OCI-M2 (cell line): ENCODE measurements at regions not wholly inside any gene's neighbourhood (a gene's known extent, or its start where the extent isn't known, plus 50 kb on each side); places are given as distances from the start of the nearest gene placed in this dataset.

Experiments used
- DNase-seq: peaks from one replicate; lab custom pipeline; 2025; ENCODE audit not compliant: unreplicated experiment; lab: John Stamatoyannopoulos, UW

GRCh38 chr18:78681934-78682333, 297.7 kb upstream of the SALL3 start:
- DNase-seq: no peak

GRCh38 chr18:78682716-78683115, 296.9 kb upstream of the SALL3 start:
- no peak for DNase-seq

GRCh38 chr18:78683191-78684010, 296.2 kb upstream of the SALL3 start:
- no peak for DNase-seq

GRCh38 chr18:78685250-78685979, 294.2 kb upstream of the SALL3 start:
- no peak for DNase-seq

GRCh38 chr18:78685980-78686530, 293.6 kb upstream of the SALL3 start:
- no peak for DNase-seq

GRCh38 chr18:78686976-78687685, 292.5 kb upstream of the SALL3 start:
- DNase-seq: no peak

- no peak for DNase-seq
These were observed 291.9 kb upstream of the SALL3 start for GRCh38 chr18:78687736-78688135.

GRCh38 chr18:78688249-78688648, 291.4 kb upstream of the SALL3 start:
- no peak for DNase-seq

- no peak for DNase-seq
These were observed 290.7 kb upstream of the SALL3 start for GRCh38 chr18:78688916-78689315.

- no peak for DNase-seq
These were observed 290.0 kb upstream of the SALL3 start for GRCh38 chr18:78689606-78690005.

GRCh38 chr18:78692105-78692504, 287.5 kb upstream of the SALL3 start:
- DNase-seq: no peak

GRCh38 chr18:78693429-78693828, 286.2 kb upstream of the SALL3 start:
- DNase-seq: no peak

GRCh38 chr18:78696698-78697435, 282.8 kb upstream of the SALL3 start:
- DNase-seq: no peak

- no peak for DNase-seq
These were observed 282.2 kb upstream of the SALL3 start for GRCh38 chr18:78697446-78697845.

- no peak for DNase-seq
These were observed 280.7 kb upstream of the SALL3 start for GRCh38 chr18:78698914-78699313.

GRCh38 chr18:78699499-78699898, 280.1 kb upstream of the SALL3 start:
- DNase-seq: no peak

- DNase-seq: no peak
These were observed 277.7 kb upstream of the SALL3 start for GRCh38 chr18:78701771-78702396.

GRCh38 chr18:78703291-78703690, 276.3 kb upstream of the SALL3 start:
- DNase-seq: no peak

GRCh38 chr18:78704971-78705461, 274.6 kb upstream of the SALL3 start:
- no peak for DNase-seq

GRCh38 chr18:78709261-78709809, 270.3 kb upstream of the SALL3 start:
- DNase-seq: no peak
